B cell (primary cell): ENCODE measurements at regions not wholly inside any gene's neighbourhood (a gene's known extent, or its start where the extent isn't known, plus 50 kb on each side); places are given as distances from the start of the nearest gene placed in this dataset.

Source experiments
- ATAC-seq: fragments of 200-7000 bp; cut with Tn5 transposase; one replicate; pipeline ENCODE4 v1.10.0; 2021; ENCODE audit warnings: low read depth, mild to moderate bottlenecking, moderate number of reproducible peaks, moderate library complexity
- CTCF ChIA-PET: fragments of 350-600 bp; sonication (Branson Sonifier 250); formaldehyde crosslinking; loops from one replicate; lab custom pipeline; 2021; ENCODE audit warnings: antibody characterized with exemption, inconsistent platforms; lab: Charles Lee
- POLR2A ChIA-PET: fragments of 350-600 bp; sonication (Branson Sonifier 250); formaldehyde crosslinking; loops from one replicate; lab custom pipeline; 2021; ENCODE audit warnings: antibody characterized with exemption; lab: Charles Lee
- DNase-seq: peaks from one replicate; pipeline ENCODE4 v3.0.0; 2013
- H2AFZ ChIP-seq: 2 replicates; pipeline ENCODE4 v1.6.1; 2012; ENCODE audit warnings: mild to moderate bottlenecking, low read depth, low read length; ENCODE audit not compliant: insufficient read depth, poor library complexity, severe bottlenecking
- H3K27ac ChIP-seq, 2 donors: 1 replicate in 1 of 2; 2 replicates in 1 of 2; pipeline ENCODE4 v1.5.1; 2012 to 2013; ENCODE audit warnings: low read length in 2 of 2, mild to moderate bottlenecking in 2 of 2, moderate library complexity in 1 of 2
- H3K27me3 ChIP-seq, 4 experiments: fragments of 200-600 bp in 1 of 4; sonication (generic) in 1 of 4; replicated peaks in 1 of 4; 1 replicate in 2 of 4; 2 replicates in 2 of 4; pipeline versions ENCODE4 v1.6.1 to v1.7.0; 2013 to 2016; ENCODE audit warnings: low read length in 3 of 4, mild to moderate bottlenecking in 2 of 4, mixed read lengths in 1 of 4, moderate library complexity in 1 of 4; ENCODE audit not compliant: insufficient read depth in 4 of 4, control insufficient read depth in 3 of 4; ENCODE audit errors: control extremely low read depth in 1 of 4
- H3K36me3 ChIP-seq, 2 experiments: replicated peaks in 1 of 2; 1 replicate in 1 of 2; 2 replicates in 1 of 2; pipeline versions ENCODE4 v1.6.1 to v1.7.1; 2013; ENCODE audit warnings: low read length in 1 of 2; ENCODE audit not compliant: insufficient read depth in 2 of 2, control insufficient read depth in 1 of 2; ENCODE audit errors: control extremely low read depth in 1 of 2, extremely low read depth in 1 of 2
- H3K4me1 ChIP-seq, 2 donors: fragments of 200-600 bp in 1 of 2; sonication (generic) in 1 of 2; 1 replicate in 1 of 2; 2 replicates in 1 of 2; pipeline versions ENCODE4 v1.5.1 to v1.6.1; 2013 to 2017; ENCODE audit warnings: low read length in 2 of 2; ENCODE audit not compliant: control insufficient read depth in 2 of 2, insufficient read depth in 2 of 2
- H3K4me2 ChIP-seq: replicated peaks from 2 replicates; pipeline ENCODE3; 2012; ENCODE audit warnings: mild to moderate bottlenecking, low read depth, low read length; ENCODE audit not compliant: poor library complexity, severe bottlenecking
- H3K4me3 ChIP-seq, 5 experiments: fragments of 200-600 bp in 1 of 5; sonication (generic) in 1 of 5; 1 replicate in 3 of 5; 2 replicates in 2 of 5; pipeline versions ENCODE4 v1.5.1 to v1.7.0; 2011 to 2016; ENCODE audit warnings: low read length in 4 of 5, mild to moderate bottlenecking in 4 of 5, low read depth in 2 of 5, control low read depth in 1 of 5, moderate library complexity in 1 of 5; ENCODE audit not compliant: insufficient read depth in 1 of 5; ENCODE audit errors: control extremely low read depth in 1 of 5, extremely low read depth in 1 of 5
- H3K79me2 ChIP-seq: fragments of 200-600 bp; sonication (generic); one replicate; pipeline ENCODE4 v1.6.0; 2016; ENCODE audit warnings: low read length; ENCODE audit not compliant: control insufficient read depth, insufficient read depth
- H3K9ac ChIP-seq: fragments of 200-600 bp; sonication (generic); 2 replicates; pipeline ENCODE4 v1.6.1; 2017; ENCODE audit warnings: mild to moderate bottlenecking, low read length, moderate library complexity
- H3K9me3 ChIP-seq, 3 donors: one replicate each; pipeline versions ENCODE4 v1.6.1 to v1.7.1; 2013; ENCODE audit warnings: low read length in 2 of 3; ENCODE audit not compliant: control insufficient read depth in 2 of 3, insufficient read depth in 1 of 3; ENCODE audit errors: control extremely low read depth in 1 of 3
- H4K20me1 ChIP-seq: 2 replicates; pipeline ENCODE4 v1.6.0; 2012; ENCODE audit warnings: mild to moderate bottlenecking, low read length; ENCODE audit not compliant: insufficient read depth, control insufficient read depth, poor library complexity, severe bottlenecking
- H3K27ac Mint-ChIP-seq: one replicate; pipeline ENCODE4 v1.8.0; 2021; ENCODE audit warnings: mixed read lengths
- H3K27me3 Mint-ChIP-seq: one replicate; pipeline ENCODE4 v1.8.0; 2021; ENCODE audit warnings: mixed read lengths
- H3K4me1 Mint-ChIP-seq: one replicate; pipeline ENCODE4 v1.8.0; 2021; ENCODE audit warnings: mixed read lengths
- H3K4me3 Mint-ChIP-seq: one replicate; pipeline ENCODE4 v1.8.0; 2021; ENCODE audit warnings: mixed read lengths
- H3K9me3 Mint-ChIP-seq: one replicate; pipeline ENCODE4 v1.8.0; 2022; ENCODE audit warnings: mixed read lengths; ENCODE audit not compliant: insufficient read depth
- EZH2 ChIP-seq: IDR thresholded peaks from 2 replicates; pipeline ENCODE4 v1.6.1; 2012; ENCODE audit warnings: borderline replicate concordance, low read depth, mild to moderate bottlenecking, moderate library complexity, low read length; ENCODE audit not compliant: insufficient read depth, poor library complexity, severe bottlenecking
- WGBS: methylation state at CpG from one replicate; pipeline ENCODE4 v1.1.5; 2013; ENCODE audit warnings: missing lambda C conversion rate; ENCODE audit not compliant: insufficient coverage; 5-methylcytosine and 5-hydroxymethylcytosine counted together
- intact Hi-C: fragments of 100-400 bp; cut with micrococcal nuclease; formaldehyde crosslinking; loops from one replicate; pipeline ENCODE4 v1.10.0; 2022
- TF ChIP-seq, protein P1 (sequence below): fragments of 200-600 bp; IDR thresholded peaks from one replicate; pipeline ENCODE4 v1.8.0; 2022; ENCODE audit warnings: antibody characterized with exemption, mild to moderate bottlenecking

DNA sequence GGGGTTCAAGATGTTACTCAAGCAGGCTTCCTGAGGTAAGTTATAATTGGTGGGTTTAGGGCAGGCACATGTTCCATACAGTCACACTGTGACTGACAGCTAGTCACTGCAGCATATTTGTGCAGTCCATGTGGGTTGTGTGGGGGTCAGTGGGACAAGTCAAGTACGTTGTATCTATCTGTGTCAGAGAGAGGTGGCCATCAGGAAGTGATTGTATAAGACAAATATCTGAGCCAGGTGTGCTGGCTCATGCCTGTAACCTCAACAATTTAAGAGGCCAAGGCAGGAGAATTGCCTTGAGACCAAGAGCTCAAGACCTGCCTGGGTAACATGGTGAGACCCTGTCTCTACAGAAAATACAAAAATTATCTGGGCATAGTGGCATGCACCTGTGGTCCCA lies 509.3 kb downstream of the CENPC start:
- Histone ChIP-seq H3K9ac (no peak overlapping the region), H2AFZ (no peak overlapping the region), H3K27me3 (no peaks in the 10 kb centered on the region), H3K4me1 (no peaks in the 10 kb centered on the region), H4K20me1 (no peaks in the 10 kb centered on the region), H3K36me3 (no peaks in the 10 kb centered on the region), H3K9me3 (no peaks in the 10 kb centered on the region), H3K79me2 (no peaks in the 10 kb centered on the region), H3K27ac (no peak overlapping the region), H3K4me2 (no peak overlapping the region), H3K4me3 (no peak overlapping the region)
- ChIA-PET POLR2A (no interaction called here), CTCF (no interaction called here)
- no peak for ATAC-seq
- TF ChIP-seq, protein P1, sequence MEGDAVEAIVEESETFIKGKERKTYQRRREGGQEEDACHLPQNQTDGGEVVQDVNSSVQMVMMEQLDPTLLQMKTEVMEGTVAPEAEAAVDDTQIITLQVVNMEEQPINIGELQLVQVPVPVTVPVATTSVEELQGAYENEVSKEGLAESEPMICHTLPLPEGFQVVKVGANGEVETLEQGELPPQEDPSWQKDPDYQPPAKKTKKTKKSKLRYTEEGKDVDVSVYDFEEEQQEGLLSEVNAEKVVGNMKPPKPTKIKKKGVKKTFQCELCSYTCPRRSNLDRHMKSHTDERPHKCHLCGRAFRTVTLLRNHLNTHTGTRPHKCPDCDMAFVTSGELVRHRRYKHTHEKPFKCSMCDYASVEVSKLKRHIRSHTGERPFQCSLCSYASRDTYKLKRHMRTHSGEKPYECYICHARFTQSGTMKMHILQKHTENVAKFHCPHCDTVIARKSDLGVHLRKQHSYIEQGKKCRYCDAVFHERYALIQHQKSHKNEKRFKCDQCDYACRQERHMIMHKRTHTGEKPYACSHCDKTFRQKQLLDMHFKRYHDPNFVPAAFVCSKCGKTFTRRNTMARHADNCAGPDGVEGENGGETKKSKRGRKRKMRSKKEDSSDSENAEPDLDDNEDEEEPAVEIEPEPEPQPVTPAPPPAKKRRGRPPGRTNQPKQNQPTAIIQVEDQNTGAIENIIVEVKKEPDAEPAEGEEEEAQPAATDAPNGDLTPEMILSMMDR: no peak
- TF ChIP-seq EZH2: no peak
- no peak for DNase-seq
- Mint-ChIP-seq H3K27ac (no peak overlapping the region), H3K4me3 (no peak overlapping the region), H3K4me1 (no peaks in the 10 kb centered on the region), H3K27me3 (no peaks in the 10 kb centered on the region), H3K9me3 (no peaks in the 10 kb centered on the region)
- intact Hi-C loops: no loop called here
- WGBS: 40% methylated on average over 1 of the region's 1 CpG

DNA sequence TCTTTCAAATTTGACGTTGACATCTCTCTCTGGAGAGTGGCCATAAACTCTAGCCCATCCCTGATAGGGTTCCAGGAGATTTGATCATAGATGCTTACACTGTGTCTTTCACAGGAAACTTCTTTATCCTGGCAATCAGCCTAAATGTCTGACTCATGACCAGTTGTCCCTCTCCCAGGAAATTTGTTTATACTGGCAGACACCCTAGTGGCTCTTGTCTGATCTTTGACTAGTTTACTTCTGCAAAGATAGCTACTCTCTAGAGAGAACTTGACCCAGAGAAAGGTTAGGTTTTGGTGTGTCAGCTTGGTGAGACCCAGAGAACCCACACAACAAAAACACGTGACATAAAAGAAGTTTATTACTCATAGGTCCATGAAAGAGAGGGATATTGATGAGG lies 509.8 kb downstream of the CENPC start:
- no peak overlapping the region for H3K9ac ChIP-seq
- H3K27me3 ChIP-seq: no peaks in the 10 kb centered on the region
- no peaks in the 10 kb centered on the region for H3K4me1 ChIP-seq
- H3K27ac ChIP-seq: no peak overlapping the region
- H3K4me3 ChIP-seq: no peak overlapping the region
- no peaks in the 10 kb centered on the region for H3K9me3 Mint-ChIP-seq
- H3K27ac Mint-ChIP-seq: no peak overlapping the region
- no peaks in the 10 kb centered on the region for H3K9me3 ChIP-seq
- no peak for ATAC-seq
- DNase-seq: no peak
- no peak overlapping the region for H3K4me3 Mint-ChIP-seq
- CTCF ChIA-PET: no interaction called here
- intact Hi-C loops: no loop called here
- H2AFZ ChIP-seq: no peak overlapping the region
- POLR2A ChIA-PET: no interaction called here
- H3K4me1 Mint-ChIP-seq: no peaks in the 10 kb centered on the region
- H3K27me3 Mint-ChIP-seq: no peaks in the 10 kb centered on the region
- TF ChIP-seq, protein P1: no peak
- no peak for TF ChIP-seq EZH2
- H4K20me1 ChIP-seq: no peaks in the 10 kb centered on the region
- no peaks in the 10 kb centered on the region for H3K36me3 ChIP-seq
- no peaks in the 10 kb centered on the region for H3K79me2 ChIP-seq
- no peak overlapping the region for H3K4me2 ChIP-seq
- WGBS: 63% methylated on average over 1 of the region's 2 CpGs
